ENCODE measurements at regions not wholly inside any gene's neighbourhood (a gene's known extent, or its start where the extent isn't known, plus 50 kb on each side); places are given as distances from the start of the nearest gene placed in this dataset.

GRCh38 chr12:124441443-124442194 is 125.8 kb downstream of the NCOR2 start:
- H3K27ac ChIP-seq (ENCODE audit: low read depth, low read length) = no peak overlapping the region
- 88 to 90% (median 89%) methylated on average over 18 of the region's 18 CpGs for WGBS, 3 donors

GRCh38 chr12:124440841-124441381 is 126.5 kb downstream of the NCOR2 start:
- no peak overlapping the region for H3K27ac ChIP-seq (ENCODE audit: low read depth, low read length)
- 76 to 84% (median 82%) methylated on average over 13 of the region's 13 CpGs for WGBS, 3 donors

- 92 to 95% (median 93%) methylated on average over 13 of the region's 13 CpGs for WGBS, 3 donors
- H3K27ac ChIP-seq (ENCODE audit: low read depth, low read length) = no peak overlapping the region
Observed at GRCh38 chr12:124440031-124440626, 127.3 kb downstream of the NCOR2 start.

- 75 to 82% (median 76%) methylated on average over 7 to 8 of the region's 8 CpGs for WGBS, 3 donors
- no peak overlapping the region for H3K27ac ChIP-seq (ENCODE audit: low read depth, low read length)
Observed at GRCh38 chr12:124438437-124439056, 128.9 kb downstream of the NCOR2 start.

GRCh38 chr12:124437617-124438436 is 129.6 kb downstream of the NCOR2 start:
- H3K27ac ChIP-seq (ENCODE audit: low read depth, low read length) = no peak overlapping the region
- WGBS, 3 donors = 80 to 85% (median 80%) methylated on average over 35 to 36 of the region's 36 CpGs

- 73 to 83% (median 79%) methylated on average over 7 of the region's 7 CpGs for WGBS, 3 donors
- H3K27ac ChIP-seq (ENCODE audit: low read depth, low read length) = no peak overlapping the region
Observed at GRCh38 chr12:124437121-124437520, 130.3 kb downstream of the NCOR2 start.

GRCh38 chr12:124436366-124436765 is 131.0 kb downstream of the NCOR2 start:
- no peak overlapping the region for H3K27ac ChIP-seq (ENCODE audit: low read depth, low read length)
- 75 to 84% (median 79%) methylated on average over 8 of the region's 8 CpGs for WGBS, 3 donors

- 95 to 96% (median 95%) methylated on average over 16 of the region's 16 CpGs for WGBS, 3 donors
- no peak overlapping the region for H3K27ac ChIP-seq (ENCODE audit: low read depth, low read length)
Observed at GRCh38 chr12:124435806-124436345, 131.5 kb downstream of the NCOR2 start.

- 82 to 85% (median 84%) methylated on average over 16 to 17 of the region's 17 CpGs for WGBS, 3 donors
- H3K27ac ChIP-seq (ENCODE audit: low read depth, low read length) = no peak overlapping the region
Observed at GRCh38 chr12:124434951-124435805, 132.2 kb downstream of the NCOR2 start.

- WGBS, 3 donors = 85 to 90% (median 89%) methylated on average over 10 of the region's 10 CpGs
- H3K27ac ChIP-seq (ENCODE audit: low read depth, low read length) = no peak overlapping the region
Observed at GRCh38 chr12:124434354-124434753, 133.1 kb downstream of the NCOR2 start.

GRCh38 chr12:124433879-124434278 is 133.5 kb downstream of the NCOR2 start:
- no peak overlapping the region for H3K27ac ChIP-seq (ENCODE audit: low read depth, low read length)
- 66 to 87% (median 73%) methylated on average over 5 to 8 of the region's 8 CpGs for WGBS, 3 donors

GRCh38 chr12:124433147-124433874 is 134.1 kb downstream of the NCOR2 start:
- WGBS, 3 donors = 69 to 81% (median 78%) methylated on average over 21 to 22 of the region's 22 CpGs
- no peak overlapping the region for H3K27ac ChIP-seq (ENCODE audit: low read depth, low read length)

- H3K27ac ChIP-seq (ENCODE audit: low read depth, low read length) = no peak overlapping the region
- 55 to 81% (median 59%) methylated on average over 8 of the region's 8 CpGs for WGBS, 3 donors
Observed at GRCh38 chr12:124432376-124432775, 135.0 kb downstream of the NCOR2 start.

- whole genome bisulfite sequencing, 3 donors = 66 to 95% (median 76%) methylated on average over 8 of the region's 8 CpGs
- H3K27ac ChIP-seq (ENCODE audit: low read depth, low read length) = no peak overlapping the region
Observed at GRCh38 chr12:124431971-124432370, 135.4 kb downstream of the NCOR2 start.

GRCh38 chr12:124430491-124430890 is 135.6 kb downstream of the RFLNA start:
- WGBS, 3 donors = 96 to 98% (median 96%) methylated on average over 23 of the region's 23 CpGs
- H3K27ac ChIP-seq (ENCODE audit: low read depth, low read length) = no peak overlapping the region

- 93 to 98% (median 95%) methylated on average over 12 to 15 of the region's 15 CpGs for whole genome bisulfite sequencing, 3 donors
- no peak overlapping the region for H3K27ac ChIP-seq (ENCODE audit: low read depth, low read length)
Observed at GRCh38 chr12:124429535-124429934, 134.6 kb downstream of the RFLNA start.

GRCh38 chr12:124428792-124429281 is 133.9 kb downstream of the RFLNA start:
- 53 to 78% (median 56%) methylated on average over 8 to 13 of the region's 13 CpGs for WGBS, 3 donors
- H3K27ac ChIP-seq (ENCODE audit: low read depth, low read length) = no peak overlapping the region
